CD14-positive monocyte (primary cell): ENCODE measurements at regions not wholly inside any gene's neighbourhood (a gene's known extent, or its start where the extent isn't known, plus 50 kb on each side); places are given as distances from the start of the nearest gene placed in this dataset.

Experiments used
- DNase-seq, 3 donors: peaks; one replicate each; pipeline ENCODE4 v3.0.0-alpha.2; 2011 to 2022
- H2AFZ ChIP-seq: 2 replicates; pipeline ENCODE4 v1.6.0; 2012; ENCODE audit warnings: mild to moderate bottlenecking, low read depth, low read length, inconsistent platforms; ENCODE audit not compliant: insufficient read depth, poor library complexity, severe bottlenecking
- H3K27ac ChIP-seq, 2 donors: 1 replicate in 1 of 2; 2 replicates in 1 of 2; pipeline ENCODE4 v1.5.1; 2012 to 2013; ENCODE audit warnings: low read length in 2 of 2, control low read depth in 1 of 2, inconsistent platforms in 1 of 2, low read depth in 1 of 2, mild to moderate bottlenecking in 1 of 2
- H3K27me3 ChIP-seq, 2 donors: one replicate each; pipeline versions ENCODE4 v1.6.0 to v1.6.1; 2011 to 2013; ENCODE audit warnings: low read length in 2 of 2; ENCODE audit not compliant: control insufficient read depth in 2 of 2, insufficient read depth in 2 of 2
- H3K36me3 ChIP-seq, 2 donors: replicated peaks in 1 of 2; 1 replicate in 1 of 2; 2 replicates in 1 of 2; pipeline versions ENCODE4 v1.5.1 to v1.6.1; 2012 to 2013; ENCODE audit warnings: low read length in 2 of 2, control low read depth in 1 of 2, inconsistent platforms in 1 of 2, mild to moderate bottlenecking in 1 of 2; ENCODE audit not compliant: insufficient read depth in 2 of 2, control insufficient read depth in 1 of 2
- H3K4me1 ChIP-seq, 2 donors: 1 replicate in 1 of 2; 2 replicates in 1 of 2; pipeline versions ENCODE4 v1.5.1 to v1.6.1; 2012 to 2013; ENCODE audit warnings: low read length in 2 of 2, control low read depth in 1 of 2, inconsistent platforms in 1 of 2, mild to moderate bottlenecking in 1 of 2, moderate library complexity in 1 of 2; ENCODE audit not compliant: insufficient read depth in 2 of 2, control insufficient read depth in 1 of 2
- H3K4me2 ChIP-seq: replicated peaks from 2 replicates; pipeline ENCODE3; 2012; ENCODE audit warnings: low read length, moderate library complexity, mild to moderate bottlenecking; ENCODE audit not compliant: poor library complexity, severe bottlenecking; ENCODE audit errors: extremely low read depth
- H3K4me3 ChIP-seq, 3 experiments: fragments of 200-600 bp in 1 of 3; sonication (generic) in 1 of 3; replicated peaks in 1 of 3; 1 replicate in 2 of 3; 2 replicates in 1 of 3; pipeline ENCODE4 v1.5.1; 2011 to 2013; ENCODE audit warnings: low read length in 3 of 3, mild to moderate bottlenecking in 3 of 3, control low read depth in 2 of 3, low read depth in 2 of 3, inconsistent platforms in 1 of 3, moderate library complexity in 1 of 3
- H3K79me2 ChIP-seq: 2 replicates; pipeline ENCODE4 v1.6.0; 2012; ENCODE audit warnings: mild to moderate bottlenecking, control low read depth, inconsistent platforms, low read length, moderate library complexity; ENCODE audit not compliant: insufficient read depth
- H3K9ac ChIP-seq: 2 replicates; pipeline ENCODE4 v1.6.0; 2017; ENCODE audit warnings: low read length, mild to moderate bottlenecking; ENCODE audit not compliant: insufficient read depth, poor library complexity, severe bottlenecking
- H3K9me3 ChIP-seq, 2 donors: replicated peaks in 1 of 2; 1 replicate in 1 of 2; 2 replicates in 1 of 2; pipeline versions ENCODE4 v1.5.1 to v1.6.1; 2012 to 2013; ENCODE audit warnings: low read length in 2 of 2, control low read depth in 1 of 2; ENCODE audit not compliant: control insufficient read depth in 1 of 2, insufficient read depth in 1 of 2
- H4K20me1 ChIP-seq: 2 replicates; pipeline ENCODE4 v1.6.0; 2012; ENCODE audit warnings: mild to moderate bottlenecking, low read length, control low read depth, moderate library complexity; ENCODE audit not compliant: insufficient read depth
- H3K27ac Mint-ChIP-seq, 7 donors: one replicate each; pipeline ENCODE4 v1.8.0; 2020; ENCODE audit warnings: mild to moderate bottlenecking in 7 of 7, mixed read lengths in 7 of 7, moderate library complexity in 6 of 7, inconsistent platforms in 2 of 7
- H3K27me3 Mint-ChIP-seq, 3 donors: one replicate each; pipeline ENCODE4 v1.8.0; 2021 to 2022; ENCODE audit warnings: low read depth in 3 of 3, mild to moderate bottlenecking in 3 of 3, mixed read lengths in 3 of 3, moderate library complexity in 3 of 3, inconsistent platforms in 1 of 3
- H3K36me3 Mint-ChIP-seq, 2 donors: one replicate each; pipeline ENCODE4 v1.8.0; 2020; ENCODE audit warnings: mixed read lengths in 2 of 2, inconsistent platforms in 1 of 2, mild to moderate bottlenecking in 1 of 2
- H3K4me1 Mint-ChIP-seq: one replicate; pipeline ENCODE4 v1.8.0; 2020; ENCODE audit warnings: mild to moderate bottlenecking, mixed read lengths
- H3K4me3 Mint-ChIP-seq, 2 donors: one replicate each; pipeline ENCODE4 v1.8.0; 2020; ENCODE audit warnings: mild to moderate bottlenecking in 2 of 2, mixed read lengths in 2 of 2, moderate library complexity in 1 of 2
- H3K9me3 Mint-ChIP-seq, 7 donors: one replicate each; pipeline ENCODE4 v1.8.0; 2020 to 2022; ENCODE audit warnings: mixed read lengths in 7 of 7, mild to moderate bottlenecking in 6 of 7, moderate library complexity in 6 of 7, inconsistent platforms in 2 of 7
- WGBS: methylation state at CpG from one replicate; pipeline ENCODE4 v1.1.5; 2013; ENCODE audit warnings: missing lambda C conversion rate; ENCODE audit not compliant: insufficient coverage; 5-methylcytosine and 5-hydroxymethylcytosine counted together
- intact Hi-C, 2 donors: fragments of 100-400 bp; cut with micrococcal nuclease; formaldehyde crosslinking; loops; one replicate each; pipeline versions ENCODE4 v1.15.0 to v1.15.1; 2023
- TF ChIP-seq, protein P1 (sequence below): fragments of 200-600 bp; IDR thresholded peaks from one replicate; pipeline ENCODE4 v1.8.0; 2022; ENCODE audit warnings: antibody characterized with exemption, mild to moderate bottlenecking

GRCh38 chr3:177803500-177803899 lies 606.2 kb upstream of the TBL1XR1 start:
- H3K4me3 ChIP-seq: no peak overlapping the region
- whole genome bisulfite sequencing: no CpG with 5 or more reads among the region's 4 CpGs
- no peaks in the 10 kb centered on the region for H3K36me3 Mint-ChIP-seq
- no peak overlapping the region for H3K27ac ChIP-seq
- H3K27ac Mint-ChIP-seq: no peak overlapping the region
- no peaks in the 10 kb centered on the region for H3K4me1 ChIP-seq
- H3K4me2 ChIP-seq: no peak overlapping the region
- peaks cover 0 to 11% (median 5%) of the 10 kb centered on the region in 7 donors for H3K9me3 Mint-ChIP-seq
- H4K20me1 ChIP-seq: no peaks in the 10 kb centered on the region
- no peaks in the 10 kb centered on the region for H3K4me1 Mint-ChIP-seq
- no peak overlapping the region for H2AFZ ChIP-seq
- DNase-seq: no peak
- no peaks in the 10 kb centered on the region for H3K36me3 ChIP-seq
- H3K4me3 Mint-ChIP-seq: no peak overlapping the region
- H3K9ac ChIP-seq: no peak overlapping the region
- no peaks in the 10 kb centered on the region for H3K9me3 ChIP-seq
- H3K27me3 ChIP-seq: no peaks in the 10 kb centered on the region
- H3K79me2 ChIP-seq: no peaks in the 10 kb centered on the region
- TF ChIP-seq, protein P1, sequence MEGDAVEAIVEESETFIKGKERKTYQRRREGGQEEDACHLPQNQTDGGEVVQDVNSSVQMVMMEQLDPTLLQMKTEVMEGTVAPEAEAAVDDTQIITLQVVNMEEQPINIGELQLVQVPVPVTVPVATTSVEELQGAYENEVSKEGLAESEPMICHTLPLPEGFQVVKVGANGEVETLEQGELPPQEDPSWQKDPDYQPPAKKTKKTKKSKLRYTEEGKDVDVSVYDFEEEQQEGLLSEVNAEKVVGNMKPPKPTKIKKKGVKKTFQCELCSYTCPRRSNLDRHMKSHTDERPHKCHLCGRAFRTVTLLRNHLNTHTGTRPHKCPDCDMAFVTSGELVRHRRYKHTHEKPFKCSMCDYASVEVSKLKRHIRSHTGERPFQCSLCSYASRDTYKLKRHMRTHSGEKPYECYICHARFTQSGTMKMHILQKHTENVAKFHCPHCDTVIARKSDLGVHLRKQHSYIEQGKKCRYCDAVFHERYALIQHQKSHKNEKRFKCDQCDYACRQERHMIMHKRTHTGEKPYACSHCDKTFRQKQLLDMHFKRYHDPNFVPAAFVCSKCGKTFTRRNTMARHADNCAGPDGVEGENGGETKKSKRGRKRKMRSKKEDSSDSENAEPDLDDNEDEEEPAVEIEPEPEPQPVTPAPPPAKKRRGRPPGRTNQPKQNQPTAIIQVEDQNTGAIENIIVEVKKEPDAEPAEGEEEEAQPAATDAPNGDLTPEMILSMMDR: no peak
- H3K27me3 Mint-ChIP-seq: peaks cover 0 to 1% (median 0%) of the 10 kb centered on the region in 3 donors
- intact Hi-C loops: no loop called here

DNA sequence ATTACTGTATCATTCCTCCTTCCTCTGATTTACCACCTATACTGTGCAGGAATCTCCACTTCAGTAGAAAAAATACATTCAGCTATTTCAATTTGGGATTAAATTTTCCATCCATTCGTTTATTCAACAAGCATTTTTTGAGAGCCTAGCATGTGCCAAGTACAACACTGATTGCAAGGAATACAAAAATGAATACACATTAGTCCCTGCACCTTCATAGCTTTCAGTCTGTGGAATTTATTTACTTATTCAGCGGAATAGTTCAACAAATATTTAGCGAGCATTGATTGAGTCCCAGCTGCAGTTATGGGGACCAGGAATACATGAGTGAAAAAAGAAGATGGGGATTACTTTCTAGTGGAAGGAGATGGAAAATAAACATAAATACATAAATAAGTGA lies 606.8 kb upstream of the TBL1XR1 start:
- H3K27ac ChIP-seq: no peak overlapping the region
- no peaks in the 10 kb centered on the region for H3K4me1 ChIP-seq
- H3K4me2 ChIP-seq: no peak overlapping the region
- TF ChIP-seq, protein P1: no peak
- H3K36me3 Mint-ChIP-seq: no peaks in the 10 kb centered on the region
- intact Hi-C loops: no loop called here
- 100% methylated on average over 1 of the region's 3 CpGs for WGBS
- no peaks in the 10 kb centered on the region for H3K79me2 ChIP-seq
- no peaks in the 10 kb centered on the region for H4K20me1 ChIP-seq
- H3K27ac Mint-ChIP-seq: no peak overlapping the region
- no peak overlapping the region for H3K4me3 Mint-ChIP-seq
- no peaks in the 10 kb centered on the region for H3K9me3 ChIP-seq
- no peak overlapping the region for H3K9ac ChIP-seq
- DNase-seq: no peak
- H2AFZ ChIP-seq: no peak overlapping the region
- no peaks in the 10 kb centered on the region for H3K27me3 ChIP-seq
- no peaks in the 10 kb centered on the region for H3K4me1 Mint-ChIP-seq
- H3K27me3 Mint-ChIP-seq: peaks cover 0 to 1% (median 0%) of the 10 kb centered on the region in 3 donors
- no peaks in the 10 kb centered on the region for H3K36me3 ChIP-seq
- peaks cover 0 to 11% (median 5%) of the 10 kb centered on the region in 7 donors for H3K9me3 Mint-ChIP-seq
- H3K4me3 ChIP-seq: no peak overlapping the region
